HepG2 (cell line): ENCODE measurements at regions not wholly inside any gene's neighbourhood (a gene's known extent, or its start where the extent isn't known, plus 50 kb on each side); places are given as distances from the start of the nearest gene placed in this dataset.

Experiments used
- ATAC-seq: fragments of 200-7000 bp; cut with Tn5 transposase; 3 replicates; pipeline ENCODE4 v1.9.1; 2020; ENCODE audit warnings: mild to moderate bottlenecking, moderate library complexity
- BruUV-seq: library from RNA; stranded (reverse); fragments of 400-500 nt; replicated peaks from 2 replicates; lab custom pipeline; 2021; lab: Mats Ljungman, UMichigan
- CTCF ChIA-PET: fragments of 300-600 bp; formaldehyde crosslinking; extraction: SDS; loops from one replicate; lab custom pipeline; 2021; ENCODE audit warnings: low total read pairs, inconsistent platforms, low intra/inter-chr PET ratio; lab: Yijun Ruan, JAX
- POLR2A ChIA-PET: fragments of 350-600 bp; sonication (Branson Sonifier 250); formaldehyde crosslinking; loops from one replicate; lab custom pipeline; 2020; ENCODE audit warnings: antibody characterized with exemption, inconsistent platforms; lab: Yijun Ruan, JAX
- DNase-seq: peaks from one replicate; pipeline ENCODE4 v3.0.0-alpha.2; 2015; ENCODE audit warnings: low spot score
- FAIRE-seq: peaks from 3 replicates; lab custom pipeline; 2011; peaks lifted over from hg19 to GRCh38; lab: Jason Lieb, UNC
- H2AFZ ChIP-seq: one replicate; pipeline ENCODE4 v1.6.1; 2011; ENCODE audit warnings: low read length, inconsistent platforms
- H3K27ac ChIP-seq: fragments of 300-600 bp; 3 replicates; pipeline ENCODE4 v1.8.0; 2011; ENCODE audit warnings: mixed run types, mild to moderate bottlenecking, mixed read lengths, low read length, inconsistent platforms; ENCODE audit not compliant: insufficient read depth; ENCODE audit errors: extremely low read length
- H3K27me3 ChIP-seq, 2 experiments: fragments of 200-600 bp in 1 of 2; 2 replicates in 1 of 2; 3 replicates in 1 of 2; pipeline versions ENCODE4 v1.6.0 to v1.8.0; 2011; ENCODE audit warnings: low read length in 2 of 2, mild to moderate bottlenecking in 2 of 2, moderate library complexity in 2 of 2, inconsistent platforms in 1 of 2; ENCODE audit not compliant: insufficient read depth in 2 of 2, control insufficient read depth in 1 of 2
- H3K36me3 ChIP-seq, 2 experiments: fragments of 200-600 bp in 1 of 2; replicated peaks in 1 of 2; 2 replicates in 1 of 2; 3 replicates in 1 of 2; pipeline versions ENCODE4 v1.5.1 to v1.8.0; 2011; ENCODE audit warnings: low read length in 2 of 2, inconsistent platforms in 1 of 2; ENCODE audit not compliant: insufficient read depth in 2 of 2, control insufficient read depth in 1 of 2
- H3K4me1 ChIP-seq: 2 replicates; pipeline ENCODE4 v1.5.1; 2012; ENCODE audit warnings: low read length, inconsistent platforms; ENCODE audit not compliant: insufficient read depth
- H3K4me2 ChIP-seq: 2 replicates; pipeline ENCODE4 v1.6.0; 2011; ENCODE audit warnings: low read depth, low read length, inconsistent platforms
- H3K4me3 ChIP-seq, 3 experiments: fragments of 200-600 bp in 1 of 3; sonication (generic), shearing (Covaris generic) in 1 of 3; replicated peaks in 1 of 3; 2 replicates each; pipeline ENCODE4 v1.5.1; 2011 to 2016; ENCODE audit warnings: low read length in 3 of 3, inconsistent platforms in 2 of 3, low read depth in 2 of 3, mild to moderate bottlenecking in 2 of 3, control low read depth in 1 of 3, mixed read lengths in 1 of 3; ENCODE audit not compliant: insufficient read depth in 1 of 3
- H3K79me2 ChIP-seq: one replicate; pipeline ENCODE4 v1.6.1; 2011; ENCODE audit warnings: low read length, inconsistent platforms; ENCODE audit not compliant: insufficient read depth
- H3K9ac ChIP-seq: 2 replicates; pipeline ENCODE4 v1.6.0; 2011; ENCODE audit warnings: mild to moderate bottlenecking, low read depth, low read length, inconsistent platforms; ENCODE audit not compliant: insufficient read depth
- H3K9me3 ChIP-seq: 2 replicates; pipeline ENCODE4 v1.5.1; 2012; ENCODE audit warnings: mild to moderate bottlenecking, low read length
- H4K20me1 ChIP-seq: 2 replicates; pipeline ENCODE4 v1.6.0; 2011; ENCODE audit warnings: inconsistent platforms, mild to moderate bottlenecking, low read length, moderate library complexity; ENCODE audit not compliant: insufficient read depth
- KDM5B ChIP-seq: sonication (generic); formaldehyde crosslinking; IDR thresholded peaks from 2 replicates; pipeline ENCODE4 v1.4.0; 2020; ENCODE audit warnings: missing genetic modification reagents, mild to moderate bottlenecking, borderline replicate concordance
- KLF12 ChIP-seq: sonication (generic); formaldehyde crosslinking; IDR thresholded peaks from 2 replicates; pipeline ENCODE4 v1.4.0; 2020; ENCODE audit warnings: missing genetic modification reagents, borderline replicate concordance
- MYC ChIP-seq: sonication (generic); formaldehyde crosslinking; IDR thresholded peaks from 2 replicates; pipeline ENCODE4 v1.9.0; 2021; ENCODE audit warnings: missing genetic modification reagents, borderline replicate concordance
- NR2F6 ChIP-seq, 2 experiments: IDR thresholded peaks; 2 replicates each; pipeline ENCODE4 v1.6.1; 2016; ENCODE audit warnings: antibody characterized with exemption in 1 of 2, mild to moderate bottlenecking in 1 of 2
- ZFP37 ChIP-seq: sonication (generic); formaldehyde crosslinking; IDR thresholded peaks from 2 replicates; pipeline ENCODE4 v1.4.0; 2020; ENCODE audit warnings: missing genetic modification reagents, borderline replicate concordance
- ZMYM2 ChIP-seq: sonication (generic); formaldehyde crosslinking; IDR thresholded peaks from 2 replicates; pipeline ENCODE4 v1.8.0; 2022; ENCODE audit warnings: mild to moderate bottlenecking, missing genetic modification reagents
- ZNF101 ChIP-seq: sonication (generic); formaldehyde crosslinking; IDR thresholded peaks from 2 replicates; pipeline ENCODE4 v1.4.0; 2020; ENCODE audit warnings: mild to moderate bottlenecking, low read depth, missing genetic modification reagents, borderline replicate concordance
- ZNF282 ChIP-seq: fragments of 450-650 bp; IDR thresholded peaks from 2 replicates; pipeline ENCODE4 v1.6.1; 2018; ENCODE audit not compliant: partially characterized antibody
- ZNF572 ChIP-seq: sonication (generic); formaldehyde crosslinking; IDR thresholded peaks from 2 replicates; pipeline ENCODE4 v1.5.1; 2020; ENCODE audit warnings: mild to moderate bottlenecking, missing genetic modification reagents
- ZNF713 ChIP-seq: sonication (generic); formaldehyde crosslinking; IDR thresholded peaks from 2 replicates; pipeline ENCODE4 v1.4.0; 2020; ENCODE audit warnings: mild to moderate bottlenecking, missing genetic modification reagents
- ZNF768 ChIP-seq: sonication (generic); formaldehyde crosslinking; IDR thresholded peaks from 2 replicates; pipeline ENCODE4 v1.4.0; 2020; ENCODE audit warnings: missing genetic modification reagents
- WGBS: methylation state at CpG from one replicate; pipeline ENCODE4 v1.1.6; 2017; ENCODE audit warnings: low lambda C conversion rate; 5-methylcytosine and 5-hydroxymethylcytosine counted together
- in situ Hi-C: cut with HindIII; loops from 2 replicates; pipeline ENCODE4 v1.10.0; 2017; ENCODE audit warnings: low pct_unique_long_range_greater_than_20kb; ENCODE audit not compliant: extremely low pct_ligation_motif_present
- intact Hi-C: fragments of 100-400 bp; cut with micrococcal nuclease; formaldehyde crosslinking; loops from one replicate; pipeline ENCODE4 v1.10.0; 2022; ENCODE audit not compliant: unreplicated experiment
- TF ChIP-seq, protein P1 (sequence below): sonication (generic); formaldehyde crosslinking; IDR thresholded peaks from 2 replicates; pipeline ENCODE4 v1.5.0; 2020; ENCODE audit warnings: missing genetic modification reagents
- TF ChIP-seq, protein P2 (sequence below): sonication (generic); formaldehyde crosslinking; IDR thresholded peaks from 2 replicates; pipeline ENCODE4 v1.4.0; 2020; ENCODE audit warnings: missing genetic modification reagents, borderline replicate concordance

DNA sequence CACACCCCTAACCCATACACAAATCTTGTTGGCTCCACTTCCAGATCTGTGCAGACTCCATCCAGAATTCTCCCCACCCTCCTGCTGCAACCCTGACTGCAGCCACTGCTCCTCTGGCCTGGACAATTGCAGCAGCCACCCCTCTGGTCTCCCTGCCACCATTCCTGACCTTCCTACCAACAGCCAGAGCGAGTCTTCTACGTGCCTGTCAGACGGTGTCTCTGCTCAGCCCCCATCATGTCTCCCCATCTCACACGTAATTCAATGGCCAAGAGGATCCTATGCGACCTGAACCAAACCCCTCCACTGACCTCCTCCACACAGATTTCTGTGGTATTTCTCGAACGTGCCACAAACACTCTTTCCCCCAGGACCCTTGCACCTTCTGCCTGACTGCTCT is 103.3 kb downstream of the TPRA1 start:
- Histone ChIP-seq H3K36me3 (no peaks in the 10 kb centered on the region), H4K20me1 (no peaks in the 10 kb centered on the region), H3K27ac (no peak overlapping the region), H3K79me2 (no peaks in the 10 kb centered on the region), H3K4me3 (no peak overlapping the region), H2AFZ (no peak overlapping the region), H3K9me3 (no peaks in the 10 kb centered on the region), H3K4me2 (no peak overlapping the region), H3K4me1 (no peaks in the 10 kb centered on the region), H3K27me3 (peaks cover 0 to 28% of the 10 kb centered on the region in 2 experiments; a peak in 4 of 5 replicates), H3K9ac (no peak overlapping the region)
- no peak for TF ChIP-seq KDM5B (CRISPR knock-in tag)
- TF ChIP-seq ZNF713 (CRISPR knock-in tag): no peak
- no peak for TF ChIP-seq ZNF101 (CRISPR knock-in tag)
- TF ChIP-seq ZNF768 (CRISPR knock-in tag): no peak
- no peak for TF ChIP-seq ZMYM2 (CRISPR knock-in tag)
- TF ChIP-seq KLF12: no peak
- no peak for TF ChIP-seq MYC (CRISPR knock-in tag)
- TF ChIP-seq ZFP37: no peak
- no peak for TF ChIP-seq ZNF282
- TF ChIP-seq, protein P1, sequence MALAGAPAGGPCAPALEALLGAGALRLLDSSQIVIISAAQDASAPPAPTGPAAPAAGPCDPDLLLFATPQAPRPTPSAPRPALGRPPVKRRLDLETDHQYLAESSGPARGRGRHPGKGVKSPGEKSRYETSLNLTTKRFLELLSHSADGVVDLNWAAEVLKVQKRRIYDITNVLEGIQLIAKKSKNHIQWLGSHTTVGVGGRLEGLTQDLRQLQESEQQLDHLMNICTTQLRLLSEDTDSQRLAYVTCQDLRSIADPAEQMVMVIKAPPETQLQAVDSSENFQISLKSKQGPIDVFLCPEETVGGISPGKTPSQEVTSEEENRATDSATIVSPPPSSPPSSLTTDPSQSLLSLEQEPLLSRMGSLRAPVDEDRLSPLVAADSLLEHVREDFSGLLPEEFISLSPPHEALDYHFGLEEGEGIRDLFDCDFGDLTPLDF (CRISPR knock-in tag): no peak
- TF ChIP-seq, protein P2, sequence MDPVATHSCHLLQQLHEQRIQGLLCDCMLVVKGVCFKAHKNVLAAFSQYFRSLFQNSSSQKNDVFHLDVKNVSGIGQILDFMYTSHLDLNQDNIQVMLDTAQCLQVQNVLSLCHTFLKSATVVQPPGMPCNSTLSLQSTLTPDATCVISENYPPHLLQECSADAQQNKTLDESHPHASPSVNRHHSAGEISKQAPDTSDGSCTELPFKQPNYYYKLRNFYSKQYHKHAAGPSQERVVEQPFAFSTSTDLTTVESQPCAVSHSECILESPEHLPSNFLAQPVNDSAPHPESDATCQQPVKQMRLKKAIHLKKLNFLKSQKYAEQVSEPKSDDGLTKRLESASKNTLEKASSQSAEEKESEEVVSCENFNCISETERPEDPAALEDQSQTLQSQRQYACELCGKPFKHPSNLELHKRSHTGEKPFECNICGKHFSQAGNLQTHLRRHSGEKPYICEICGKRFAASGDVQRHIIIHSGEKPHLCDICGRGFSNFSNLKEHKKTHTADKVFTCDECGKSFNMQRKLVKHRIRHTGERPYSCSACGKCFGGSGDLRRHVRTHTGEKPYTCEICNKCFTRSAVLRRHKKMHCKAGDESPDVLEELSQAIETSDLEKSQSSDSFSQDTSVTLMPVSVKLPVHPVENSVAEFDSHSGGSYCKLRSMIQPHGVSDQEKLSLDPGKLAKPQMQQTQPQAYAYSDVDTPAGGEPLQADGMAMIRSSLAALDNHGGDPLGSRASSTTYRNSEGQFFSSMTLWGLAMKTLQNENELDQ: no peak
- TF ChIP-seq ZNF572 (CRISPR knock-in tag): no peak
- no peak for TF ChIP-seq NR2F6 (IDR thresholded peaks at IDR 0.05)
- no peak for TF ChIP-seq NR2F6 (CRISPR knock-in tag; IDR thresholded peaks at IDR 0.05)
- ChIA-PET CTCF (no interaction called here), POLR2A (no interaction called here)
- no peak for DNase-seq
- no TSS peak for BruUV-seq
- intact Hi-C loops: no loop called here
- in situ Hi-C loops: no loop called here
- 9% methylated on average over 7 of the region's 7 CpGs for WGBS
- no peak for ATAC-seq
- no peak for FAIRE-seq
